Prostate gland (tissue), 2 donors: ENCODE measurements at regions not wholly inside any gene's neighbourhood (a gene's known extent, or its start where the extent isn't known, plus 50 kb on each side); places are given as distances from the start of the nearest gene placed in this dataset.
"Not testable (repeated sequence)": the region's sequence is repeated elsewhere in the genome, so short reads cannot be mapped to it uniquely, and the experiment has no call there.

Experiments
- DNase-seq: peaks from one replicate; pipeline ENCODE4 v3.0.0-alpha.2; 2019; ENCODE audit warnings: low spot score
- H3K27ac ChIP-seq, 2 donors: fragments of 200-600 bp; sonication (generic); 2 replicates each; pipeline ENCODE4 v1.5.1; 2017 to 2019
- H3K27me3 ChIP-seq: fragments of 200-600 bp; sonication (generic); replicated peaks from 2 replicates; pipeline ENCODE4 v1.5.1; 2019; ENCODE audit not compliant: insufficient read depth
- H3K36me3 ChIP-seq, 2 donors: fragments of 200-600 bp; sonication (generic); 1 replicate in 1 of 2; 2 replicates in 1 of 2; pipeline versions ENCODE4 v1.5.1 to v1.8.1; 2017 to 2019
- H3K4me1 ChIP-seq: fragments of 200-600 bp; sonication (generic); replicated peaks from 2 replicates; pipeline ENCODE4 v1.5.1; 2019
- H3K4me3 ChIP-seq, 2 donors: fragments of 200-600 bp; sonication (generic); 2 replicates each; pipeline ENCODE4 v1.5.1; 2017 to 2019
- H3K9me3 ChIP-seq: fragments of 200-600 bp; sonication (generic); 2 replicates; pipeline ENCODE4 v1.5.1; 2017
- WGBS: methylation state at CpG from one replicate; pipeline ENCODE4 v1.1.5; 2018; 5-methylcytosine and 5-hydroxymethylcytosine counted together
- intact Hi-C: fragments of 100-400 bp; cut with DNase I; formaldehyde crosslinking; loops from one replicate; pipeline ENCODE4 v1.14.2; 2022
- small RNA-seq, 2 donors: library from RNA; depleted of rRNA; stranded (forward); fragments of <200 nt; gene quantifications; one replicate each; pipeline ENCODE3, GENCODE V24; 2016

DNA sequence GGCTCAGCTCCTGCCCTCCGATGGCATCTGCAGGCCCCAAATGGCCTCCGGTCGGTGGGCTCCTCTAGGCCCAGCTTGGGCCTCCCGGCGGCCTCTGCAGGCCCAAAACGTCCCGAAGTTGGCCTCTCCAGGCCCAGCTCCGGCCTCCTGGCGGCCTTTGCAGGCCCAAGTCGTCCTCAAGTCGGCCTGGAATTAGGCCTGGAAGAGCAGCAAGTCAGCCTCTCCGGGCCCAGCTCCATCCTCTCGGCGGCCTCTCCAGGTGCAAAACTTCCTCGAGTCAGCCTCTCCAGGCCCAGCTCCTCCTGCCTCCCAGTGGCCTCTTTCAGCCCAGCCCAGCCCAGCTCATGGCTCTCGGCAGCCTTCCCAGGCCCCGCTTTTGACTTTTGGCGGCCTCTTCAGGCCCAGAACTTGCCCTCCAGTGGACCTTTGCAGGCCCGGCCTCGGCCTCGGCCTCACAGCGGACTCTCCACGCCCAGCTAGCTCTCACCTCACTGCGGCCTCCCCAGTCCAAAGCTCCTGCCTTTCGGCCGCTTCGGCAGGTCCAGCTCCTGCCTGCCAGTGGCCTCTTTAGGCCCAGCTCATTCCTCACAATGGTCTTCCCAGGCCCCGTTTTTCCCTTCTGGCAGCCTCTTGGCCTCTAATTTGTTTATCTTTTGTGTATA lies 357.3 kb downstream of the ZNF37A start:
- WGBS, result 99% methylated on average over 28 of the region's 28 CpGs
- H3K9me3 ChIP-seq, H3K36me3 ChIP-seq, DNase-seq, H3K27ac ChIP-seq, H3K4me3 ChIP-seq, intact Hi-C loops, H3K4me1 ChIP-seq, H3K27me3 ChIP-seq: not testable (repeated sequence)

Small RNAs in the stretch of these regions (small RNA-seq; reads per million reads assigned to genes)
- gene AL117339.3 (0 reads per million in 2 donors), gene RNU6-1118P (0 reads per million in 2 donors)
